ENCODE measurements at regions not wholly inside any gene's neighbourhood (a gene's known extent, or its start where the extent isn't known, plus 50 kb on each side); places are given as distances from the start of the nearest gene placed in this dataset.

- TF ChIP-seq POLR2A (IDR thresholded peaks at IDR 0.05) (no peak), CTCF (IDR thresholded peaks at IDR 0.05) (no peak)
- ATAC-seq (no peak), DNase-seq (no peak)
- intact Hi-C loops (cut with DNase I), result no loop called here
- Histone ChIP-seq H3K9me3 (no peaks in the 10 kb centered on the region), H3K4me3 (no peak overlapping the region), H3K4me1 (no peaks in the 10 kb centered on the region), H3K27me3 (no peaks in the 10 kb centered on the region), H3K36me3 (no peaks in the 10 kb centered on the region), H3K27ac (no peak overlapping the region)
- 75 to 84% (median 77%) methylated on average over 2 of the region's 2 CpGs for WGBS, 4 donors
These were observed 70.6 kb upstream of the GRIK2 start for GRCh38 chr6:101322921-101323320.

GRCh38 chr6:101326411-101326810, 67.1 kb upstream of the GRIK2 start:
- no peak for DNase-seq
- TF ChIP-seq POLR2A (IDR thresholded peaks at IDR 0.05), result no peak
- ATAC-seq, result no peak
- H3K27ac ChIP-seq, result no peak overlapping the region
- H3K4me3 ChIP-seq, result no peak overlapping the region
- no peaks in the 10 kb centered on the region for H3K36me3 ChIP-seq
- intact Hi-C loops (cut with DNase I), result no loop called here
- no peaks in the 10 kb centered on the region for H3K4me1 ChIP-seq
- H3K9me3 ChIP-seq, result no peaks in the 10 kb centered on the region
- H3K27me3 ChIP-seq, result no peaks in the 10 kb centered on the region

GRCh38 chr6:101341926-101342325, 51.6 kb upstream of the GRIK2 start:
- Histone ChIP-seq H3K27me3 (no peaks in the 10 kb centered on the region), H3K9me3 (peaks cover 0 to 12% (median 0%) of the 10 kb centered on the region in 12 donors), H3K36me3 (no peaks in the 10 kb centered on the region), H3K4me1 (no peaks in the 10 kb centered on the region), H3K4me3 (no peak overlapping the region), H3K27ac (no peak overlapping the region)
- TF ChIP-seq POLR2A (IDR thresholded peaks at IDR 0.05) (no peak), CTCF (IDR thresholded peaks at IDR 0.05) (no peak)
- DNase-seq, result no peak
- no peak for ATAC-seq
- intact Hi-C loops (cut with DNase I), result no loop called here
- WGBS, 4 donors, result 41 to 55% (median 47%) methylated on average over 1 of the region's 1 CpG

Measured in heart left ventricle (tissue), 16 donors.